ENCODE measurements at regions not wholly inside any gene's neighbourhood (a gene's known extent, or its start where the extent isn't known, plus 50 kb on each side); places are given as distances from the start of the nearest gene placed in this dataset.

GRCh38 chr15:87167055-87167454 lies 1087.4 kb downstream of the AGBL1 start:
- no peaks in the 10 kb centered on the region for H3K4me1 ChIP-seq
- H3K4me3 ChIP-seq (ENCODE audit: low read depth, low read length), result no peak overlapping the region
- no peaks in the 10 kb centered on the region for H3K27me3 ChIP-seq
- DNase-seq, result no peak
- H3K36me3 ChIP-seq, result no peaks in the 10 kb centered on the region
- TF ChIP-seq CTCF (IDR thresholded peaks at IDR 0.05; ENCODE audit: low read depth, low read length), result no peak
- no peaks in the 10 kb centered on the region for H3K9me3 ChIP-seq

- Histone ChIP-seq H3K9me3 (no peaks in the 10 kb centered on the region), H3K27me3 (no peaks in the 10 kb centered on the region), H3K4me1 (peaks cover 3% of the 10 kb centered on the region; the same call in 1 of the 2 replicates), H3K36me3 (no peaks in the 10 kb centered on the region), H3K4me3 (ENCODE audit: low read depth, low read length) (no peak overlapping the region)
- no peak for TF ChIP-seq CTCF (IDR thresholded peaks at IDR 0.05; ENCODE audit: low read depth, low read length)
- DNase-seq, result no peak
Measured at GRCh38 chr15:87155771-87156170, 1076.1 kb downstream of the AGBL1 start.

- Histone ChIP-seq H3K4me3 (ENCODE audit: low read depth, low read length) (no peak overlapping the region), H3K9me3 (no peaks in the 10 kb centered on the region), H3K4me1 (peaks cover 3% of the 10 kb centered on the region; the same call in 1 of the 2 replicates), H3K36me3 (no peaks in the 10 kb centered on the region), H3K27me3 (no peaks in the 10 kb centered on the region)
- no peak for TF ChIP-seq CTCF (IDR thresholded peaks at IDR 0.05; ENCODE audit: low read depth, low read length)
- DNase-seq, result no peak
Measured at GRCh38 chr15:87154761-87155160, 1075.1 kb downstream of the AGBL1 start.

- no peaks in the 10 kb centered on the region for H3K27me3 ChIP-seq
- H3K4me3 ChIP-seq (ENCODE audit: low read depth, low read length), result no peak overlapping the region
- H3K9me3 ChIP-seq, result no peaks in the 10 kb centered on the region
- peaks cover 3% of the 10 kb centered on the region; the same call in 1 of the 2 replicates for H3K4me1 ChIP-seq
- no peak for TF ChIP-seq CTCF (IDR thresholded peaks at IDR 0.05; ENCODE audit: low read depth, low read length)
- H3K36me3 ChIP-seq, result no peaks in the 10 kb centered on the region
- no peak for DNase-seq
Measured at GRCh38 chr15:87151202-87151748, 1071.6 kb downstream of the AGBL1 start.

GRCh38 chr15:87145696-87146095 lies 1066.0 kb downstream of the AGBL1 start:
- Histone ChIP-seq H3K9me3 (no peaks in the 10 kb centered on the region), H3K4me3 (ENCODE audit: low read depth, low read length) (no peak overlapping the region), H3K4me1 (peaks cover 9% of the 10 kb centered on the region), H3K27me3 (no peaks in the 10 kb centered on the region), H3K36me3 (no peaks in the 10 kb centered on the region)
- no peak for TF ChIP-seq CTCF (IDR thresholded peaks at IDR 0.05; ENCODE audit: low read depth, low read length)
- no peak for DNase-seq

GRCh38 chr15:87144775-87145174 lies 1065.1 kb downstream of the AGBL1 start:
- DNase-seq, result peak; percentile 35
- TF ChIP-seq CTCF (IDR thresholded peaks at IDR 0.05; ENCODE audit: low read depth, low read length), result no peak
- no peaks in the 10 kb centered on the region for H3K27me3 ChIP-seq
- H3K4me1 ChIP-seq, result peaks cover 9% of the 10 kb centered on the region
- H3K9me3 ChIP-seq, result no peaks in the 10 kb centered on the region
- H3K4me3 ChIP-seq (ENCODE audit: low read depth, low read length), result no peak overlapping the region
- H3K36me3 ChIP-seq, result no peaks in the 10 kb centered on the region

Measured in BE2C (cell line).